K562 (cell line): ENCODE measurements at regions not wholly inside any gene's neighbourhood (a gene's known extent, or its start where the extent isn't known, plus 50 kb on each side); places are given as distances from the start of the nearest gene placed in this dataset.

Source experiments
- CREB3 ChIP-seq: fragments of 450-650 bp; conservative IDR thresholded peaks from 2 replicates; pipeline ENCODE4 v1.6.1; 2016; ENCODE audit warnings: missing genetic modification characterization, low read depth, mild to moderate bottlenecking, missing compliant biosample characterization, moderate library complexity
- DPF2 ChIP-seq: fragments of 450-650 bp; IDR thresholded peaks from 2 replicates; pipeline ENCODE4 v1.6.1; 2016
- FOXP1 ChIP-seq: sonication (generic); formaldehyde crosslinking; IDR thresholded peaks from 2 replicates; pipeline ENCODE4 v1.8.0; 2022; ENCODE audit warnings: mild to moderate bottlenecking, missing genetic modification reagents
- KDM5B ChIP-seq: fragments of 200-600 bp; sonication (generic); IDR thresholded peaks from 2 replicates; pipeline ENCODE4 v1.6.1; 2012; ENCODE audit warnings: low read depth, mild to moderate bottlenecking, moderate library complexity, low read length, control low read depth, inconsistent platforms; ENCODE audit not compliant: insufficient replicate concordance
- MAZ ChIP-seq, 2 experiments: fragments of 450-650 bp in 1 of 2; sonication (generic) in 1 of 2; formaldehyde crosslinking; IDR thresholded peaks in 1 of 2; conservative IDR thresholded peaks in 1 of 2; 2 replicates each; pipeline versions ENCODE4 v1.4.0 to v1.5.0; 2020; ENCODE audit warnings: mild to moderate bottlenecking in 1 of 2, missing genetic modification reagents in 1 of 2
- NFYB ChIP-seq: IDR thresholded peaks from 2 replicates; pipeline ENCODE4 v1.6.1; 2011; ENCODE audit warnings: mild to moderate bottlenecking, moderate library complexity; ENCODE audit not compliant: insufficient read length; ENCODE audit errors: extremely low read depth
- POU5F1 ChIP-seq: fragments of 150-350 bp; IDR thresholded peaks from 2 replicates; pipeline ENCODE4 v1.6.1; 2014; ENCODE audit warnings: borderline replicate concordance, low read length, low read depth, mild to moderate bottlenecking; ENCODE audit not compliant: partially characterized antibody
- SMARCC2 ChIP-seq: fragments of 450-650 bp; IDR thresholded peaks from 2 replicates; pipeline ENCODE4 v1.6.1; 2017; ENCODE audit warnings: antibody characterized with exemption, moderate library complexity, mild to moderate bottlenecking, low read depth
- SPI1 ChIP-seq: IDR thresholded peaks from 2 replicates; pipeline ENCODE4 v1.6.1; 2011; ENCODE audit warnings: low read depth, low read length, control low read depth, borderline replicate concordance
- TCF7 ChIP-seq: sonication (generic); IDR thresholded peaks from 2 replicates; pipeline ENCODE4 v1.6.1; 2016; ENCODE audit warnings: antibody characterized with exemption, borderline replicate concordance
- ZNF551 ChIP-seq: fragments of 250-450 bp; sonication (Bioruptor Pico); IDR thresholded peaks from 2 replicates; pipeline ENCODE4 v1.5.0; 2021; ENCODE audit warnings: mild to moderate bottlenecking, moderate library complexity
- ZNF699 ChIP-seq: fragments of 250-450 bp; sonication (Bioruptor Pico); IDR thresholded peaks from 2 replicates; pipeline ENCODE4 v1.8.0; 2021; ENCODE audit warnings: mild to moderate bottlenecking, moderate library complexity; ENCODE audit not compliant: insufficient replicate concordance
- ZNF717 ChIP-seq: fragments of 250-450 bp; sonication (Bioruptor Pico); IDR thresholded peaks from 2 replicates; pipeline ENCODE4 v1.5.0; 2021
- TF ChIP-seq, protein P1 (sequence below): fragments of 250-450 bp; sonication (Bioruptor Pico); IDR thresholded peaks from 2 replicates; pipeline ENCODE4 v1.4.0; 2020; ENCODE audit warnings: mild to moderate bottlenecking, moderate library complexity
- TF ChIP-seq, protein P2 (sequence below): fragments of 150-350 bp; conservative IDR thresholded peaks from 2 replicates; pipeline ENCODE4 v1.6.1; 2014; ENCODE audit warnings: low read length
- TF ChIP-seq, protein P3 (sequence below): fragments of 450-650 bp; IDR thresholded peaks from 2 replicates; pipeline ENCODE4 v1.6.1; 2018; ENCODE audit warnings: mild to moderate bottlenecking, low read depth; ENCODE audit not compliant: partially characterized antibody

DNA sequence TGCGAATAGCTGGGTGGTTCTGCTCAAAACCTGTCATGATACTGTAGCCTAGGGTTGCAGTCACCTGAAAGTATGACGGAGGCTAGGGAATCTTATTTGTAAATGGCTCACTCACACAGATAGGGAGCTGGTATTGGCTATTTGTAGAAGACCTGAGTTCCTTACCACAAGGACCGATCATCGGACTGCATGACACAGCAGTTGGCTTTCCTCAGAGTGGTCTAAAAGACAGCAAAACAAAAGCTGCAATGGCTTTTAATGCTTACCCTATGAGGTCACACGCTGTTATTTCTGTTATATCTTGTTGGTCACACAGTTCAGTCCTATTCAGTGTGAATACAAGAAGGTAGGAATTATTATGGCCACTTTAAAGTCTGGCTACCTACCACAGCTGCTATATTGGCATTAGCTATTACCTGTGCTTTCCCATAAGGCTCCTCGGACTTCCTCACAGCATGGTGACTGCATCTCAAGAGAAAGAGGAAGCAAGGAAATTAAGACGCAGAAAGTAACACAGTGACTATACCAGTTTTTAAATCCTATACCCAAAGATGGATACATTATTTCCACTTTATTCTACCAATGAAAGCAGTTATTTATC is 68.4 kb upstream of the LRRC7 start (continued):
- TF ChIP-seq MAZ (CRISPR knock-in tag; conservative IDR thresholded peaks at IDR 0.05 in 1 of 2, IDR thresholded peaks at IDR 0.05 in 1 of 2) (no peak), SPI1 (peak; percentile 65; the same call in 1 of the 2 replicates), SMARCC2 (no peak), ZNF551 (CRISPR knock-in tag) (no peak), CREB3 (tag) (no peak), DPF2 (no peak), ZNF699 (CRISPR knock-in tag) (no peak), KDM5B (no peak), ZNF717 (no peak), NFYB (no peak), FOXP1 (CRISPR knock-in tag) (no peak), POU5F1 (no peak), TCF7 (no peak)
- TF ChIP-seq, protein P1, sequence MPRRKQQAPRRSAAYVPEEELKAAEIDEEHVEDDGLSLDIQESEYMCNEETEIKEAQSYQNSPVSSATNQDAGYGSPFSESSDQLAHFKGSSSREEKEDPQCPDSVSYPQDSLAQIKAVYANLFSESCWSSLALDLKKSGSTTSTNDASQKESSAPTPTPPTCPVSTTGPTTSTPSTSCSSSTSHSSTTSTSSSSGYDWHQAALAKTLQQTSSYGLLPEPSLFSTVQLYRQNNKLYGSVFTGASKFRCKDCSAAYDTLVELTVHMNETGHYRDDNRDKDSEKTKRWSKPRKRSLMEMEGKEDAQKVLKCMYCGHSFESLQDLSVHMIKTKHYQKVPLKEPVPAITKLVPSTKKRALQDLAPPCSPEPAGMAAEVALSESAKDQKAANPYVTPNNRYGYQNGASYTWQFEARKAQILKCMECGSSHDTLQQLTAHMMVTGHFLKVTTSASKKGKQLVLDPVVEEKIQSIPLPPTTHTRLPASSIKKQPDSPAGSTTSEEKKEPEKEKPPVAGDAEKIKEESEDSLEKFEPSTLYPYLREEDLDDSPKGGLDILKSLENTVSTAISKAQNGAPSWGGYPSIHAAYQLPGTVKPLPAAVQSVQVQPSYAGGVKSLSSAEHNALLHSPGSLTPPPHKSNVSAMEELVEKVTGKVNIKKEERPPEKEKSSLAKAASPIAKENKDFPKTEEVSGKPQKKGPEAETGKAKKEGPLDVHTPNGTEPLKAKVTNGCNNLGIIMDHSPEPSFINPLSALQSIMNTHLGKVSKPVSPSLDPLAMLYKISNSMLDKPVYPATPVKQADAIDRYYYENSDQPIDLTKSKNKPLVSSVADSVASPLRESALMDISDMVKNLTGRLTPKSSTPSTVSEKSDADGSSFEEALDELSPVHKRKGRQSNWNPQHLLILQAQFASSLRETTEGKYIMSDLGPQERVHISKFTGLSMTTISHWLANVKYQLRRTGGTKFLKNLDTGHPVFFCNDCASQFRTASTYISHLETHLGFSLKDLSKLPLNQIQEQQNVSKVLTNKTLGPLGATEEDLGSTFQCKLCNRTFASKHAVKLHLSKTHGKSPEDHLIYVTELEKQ (CRISPR knock-in tag), result no peak
- TF ChIP-seq, protein P2, sequence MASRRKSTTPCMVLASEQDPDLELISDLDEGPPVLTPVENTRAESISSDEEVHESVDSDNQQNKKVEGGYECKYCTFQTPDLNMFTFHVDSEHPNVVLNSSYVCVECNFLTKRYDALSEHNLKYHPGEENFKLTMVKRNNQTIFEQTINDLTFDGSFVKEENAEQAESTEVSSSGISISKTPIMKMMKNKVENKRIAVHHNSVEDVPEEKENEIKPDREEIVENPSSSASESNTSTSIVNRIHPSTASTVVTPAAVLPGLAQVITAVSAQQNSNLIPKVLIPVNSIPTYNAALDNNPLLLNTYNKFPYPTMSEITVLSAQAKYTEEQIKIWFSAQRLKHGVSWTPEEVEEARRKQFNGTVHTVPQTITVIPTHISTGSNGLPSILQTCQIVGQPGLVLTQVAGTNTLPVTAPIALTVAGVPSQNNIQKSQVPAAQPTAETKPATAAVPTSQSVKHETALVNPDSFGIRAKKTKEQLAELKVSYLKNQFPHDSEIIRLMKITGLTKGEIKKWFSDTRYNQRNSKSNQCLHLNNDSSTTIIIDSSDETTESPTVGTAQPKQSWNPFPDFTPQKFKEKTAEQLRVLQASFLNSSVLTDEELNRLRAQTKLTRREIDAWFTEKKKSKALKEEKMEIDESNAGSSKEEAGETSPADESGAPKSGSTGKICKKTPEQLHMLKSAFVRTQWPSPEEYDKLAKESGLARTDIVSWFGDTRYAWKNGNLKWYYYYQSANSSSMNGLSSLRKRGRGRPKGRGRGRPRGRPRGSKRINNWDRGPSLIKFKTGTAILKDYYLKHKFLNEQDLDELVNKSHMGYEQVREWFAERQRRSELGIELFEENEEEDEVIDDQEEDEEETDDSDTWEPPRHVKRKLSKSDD, result no peak
- TF ChIP-seq, protein P3, sequence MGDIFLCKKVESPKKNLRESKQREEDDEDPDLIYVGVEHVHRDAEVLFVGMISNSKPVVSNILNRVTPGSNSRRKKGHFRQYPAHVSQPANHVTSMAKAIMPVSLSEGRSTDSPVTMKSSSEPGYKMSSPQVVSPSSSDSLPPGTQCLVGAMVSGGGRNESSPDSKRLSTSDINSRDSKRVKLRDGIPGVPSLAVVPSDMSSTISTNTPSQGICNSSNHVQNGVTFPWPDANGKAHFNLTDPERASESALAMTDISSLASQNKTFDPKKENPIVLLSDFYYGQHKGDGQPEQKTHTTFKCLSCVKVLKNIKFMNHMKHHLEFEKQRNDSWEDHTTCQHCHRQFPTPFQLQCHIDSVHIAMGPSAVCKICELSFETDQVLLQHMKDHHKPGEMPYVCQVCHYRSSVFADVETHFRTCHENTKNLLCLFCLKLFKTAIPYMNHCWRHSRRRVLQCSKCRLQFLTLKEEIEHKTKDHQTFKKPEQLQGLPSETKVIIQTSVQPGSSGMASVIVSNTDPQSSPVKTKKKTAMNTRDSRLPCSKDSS, result no peak
